ENCODE measurements at regions not wholly inside any gene's neighbourhood (a gene's known extent, or its start where the extent isn't known, plus 50 kb on each side); places are given as distances from the start of the nearest gene placed in this dataset.

DNA sequence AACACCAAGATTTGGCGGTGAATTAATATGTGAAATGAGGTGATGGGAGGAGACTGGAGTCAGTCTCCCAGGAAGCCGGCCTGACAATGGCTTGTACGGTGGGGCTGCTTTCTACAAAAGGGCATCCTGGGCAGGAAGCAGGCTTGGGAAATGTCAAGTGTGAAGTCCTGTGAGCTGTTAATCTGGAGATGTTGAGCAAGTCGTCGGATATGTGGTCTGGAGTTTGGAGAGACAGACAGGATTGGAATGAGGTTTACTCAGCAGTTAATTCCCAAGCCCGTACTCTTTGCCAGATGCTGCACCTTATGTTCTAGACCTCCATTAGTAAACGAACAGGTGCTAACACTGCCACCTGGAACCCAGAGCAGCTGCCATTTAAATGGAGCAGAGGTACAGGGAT lies 107.7 kb upstream of the FOXC1 start:
- no peak overlapping the region for H3K4me3 ChIP-seq
- no peaks in the 10 kb centered on the region for H3K27me3 ChIP-seq (replicated peaks; ENCODE audit: insufficient read depth)
- 78% methylated on average over 7 of the region's 7 CpGs for WGBS
- H3K4me1 ChIP-seq (replicated peaks): no peaks in the 10 kb centered on the region
- no peak for DNase-seq (ENCODE audit: low spot score)
- H3K36me3 ChIP-seq: no peaks in the 10 kb centered on the region
- no peak for TF ChIP-seq POLR2A (IDR thresholded peaks at IDR 0.05)
- TF ChIP-seq, protein P1, sequence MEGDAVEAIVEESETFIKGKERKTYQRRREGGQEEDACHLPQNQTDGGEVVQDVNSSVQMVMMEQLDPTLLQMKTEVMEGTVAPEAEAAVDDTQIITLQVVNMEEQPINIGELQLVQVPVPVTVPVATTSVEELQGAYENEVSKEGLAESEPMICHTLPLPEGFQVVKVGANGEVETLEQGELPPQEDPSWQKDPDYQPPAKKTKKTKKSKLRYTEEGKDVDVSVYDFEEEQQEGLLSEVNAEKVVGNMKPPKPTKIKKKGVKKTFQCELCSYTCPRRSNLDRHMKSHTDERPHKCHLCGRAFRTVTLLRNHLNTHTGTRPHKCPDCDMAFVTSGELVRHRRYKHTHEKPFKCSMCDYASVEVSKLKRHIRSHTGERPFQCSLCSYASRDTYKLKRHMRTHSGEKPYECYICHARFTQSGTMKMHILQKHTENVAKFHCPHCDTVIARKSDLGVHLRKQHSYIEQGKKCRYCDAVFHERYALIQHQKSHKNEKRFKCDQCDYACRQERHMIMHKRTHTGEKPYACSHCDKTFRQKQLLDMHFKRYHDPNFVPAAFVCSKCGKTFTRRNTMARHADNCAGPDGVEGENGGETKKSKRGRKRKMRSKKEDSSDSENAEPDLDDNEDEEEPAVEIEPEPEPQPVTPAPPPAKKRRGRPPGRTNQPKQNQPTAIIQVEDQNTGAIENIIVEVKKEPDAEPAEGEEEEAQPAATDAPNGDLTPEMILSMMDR (IDR thresholded peaks at IDR 0.05): no peak
- no peak for TF ChIP-seq POLR2AphosphoS5 (IDR thresholded peaks at IDR 0.05)
- no peaks in the 10 kb centered on the region for H3K9me3 ChIP-seq
- intact Hi-C loops (cut with DNase I): no loop called here
- no peak overlapping the region for H3K27ac ChIP-seq

DNA sequence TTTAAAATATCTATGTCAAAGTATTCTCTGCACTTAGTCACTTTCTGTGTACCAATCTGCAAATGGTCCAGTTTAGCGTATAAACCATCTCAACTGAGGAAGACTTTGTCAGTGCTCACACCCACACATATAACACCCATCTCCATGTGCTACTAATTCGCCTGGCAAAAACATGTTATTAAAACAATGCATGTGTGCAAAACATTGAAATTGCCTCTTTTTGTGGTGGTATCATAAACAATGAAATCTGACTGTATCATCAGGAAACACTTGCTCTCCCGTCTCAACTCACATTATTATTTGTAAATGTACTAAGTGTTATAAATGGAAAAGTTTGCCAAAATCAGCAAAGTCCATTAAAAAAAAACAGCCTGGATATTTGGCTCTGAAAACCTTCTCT lies 105.9 kb upstream of the FOXC1 start:
- Histone ChIP-seq H3K9me3 (no peaks in the 10 kb centered on the region), H3K27ac (no peak overlapping the region), H3K4me3 (no peak overlapping the region), H3K36me3 (no peaks in the 10 kb centered on the region), H3K4me1 (replicated peaks) (no peaks in the 10 kb centered on the region), H3K27me3 (replicated peaks; ENCODE audit: insufficient read depth) (no peaks in the 10 kb centered on the region)
- DNase-seq (ENCODE audit: low spot score): no peak
- 54% methylated on average over 3 of the region's 3 CpGs for WGBS
- intact Hi-C loops (cut with DNase I): no loop called here
- TF ChIP-seq POLR2A (IDR thresholded peaks at IDR 0.05) (no peak), POLR2AphosphoS5 (IDR thresholded peaks at IDR 0.05) (no peak)
- TF ChIP-seq, protein P1 (IDR thresholded peaks at IDR 0.05): no peak

DNA sequence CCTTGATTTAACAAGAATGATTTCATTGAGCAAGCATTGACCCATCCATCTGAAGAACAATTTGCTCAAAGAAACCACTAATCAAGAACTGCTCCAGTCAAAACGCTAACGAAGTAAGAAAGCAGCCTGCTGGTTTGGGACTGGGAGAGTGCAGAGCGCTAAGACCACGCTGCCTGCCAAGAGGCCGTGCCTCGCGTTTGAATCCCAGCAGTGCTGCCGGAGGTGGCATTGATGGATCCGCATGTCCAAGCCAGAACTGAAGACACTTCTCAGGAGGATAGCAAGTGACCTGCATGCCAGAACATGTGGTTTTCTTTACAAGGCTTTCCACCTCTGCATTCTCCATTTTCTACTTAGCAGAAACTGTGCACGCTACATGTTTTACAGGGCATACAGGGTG lies 105.2 kb upstream of the FOXC1 start:
- Histone ChIP-seq H3K27me3 (replicated peaks; ENCODE audit: insufficient read depth) (no peaks in the 10 kb centered on the region), H3K27ac (no peak overlapping the region), H3K36me3 (no peaks in the 10 kb centered on the region), H3K4me3 (no peak overlapping the region), H3K4me1 (replicated peaks) (no peaks in the 10 kb centered on the region), H3K9me3 (no peaks in the 10 kb centered on the region)
- DNase-seq (ENCODE audit: low spot score): no peak
- TF ChIP-seq, protein P1 (IDR thresholded peaks at IDR 0.05): no peak
- TF ChIP-seq POLR2A (IDR thresholded peaks at IDR 0.05) (no peak), POLR2AphosphoS5 (IDR thresholded peaks at IDR 0.05) (no peak)
- intact Hi-C loops (cut with DNase I): no loop called here
- 52% methylated on average over 10 of the region's 10 CpGs for WGBS

DNA sequence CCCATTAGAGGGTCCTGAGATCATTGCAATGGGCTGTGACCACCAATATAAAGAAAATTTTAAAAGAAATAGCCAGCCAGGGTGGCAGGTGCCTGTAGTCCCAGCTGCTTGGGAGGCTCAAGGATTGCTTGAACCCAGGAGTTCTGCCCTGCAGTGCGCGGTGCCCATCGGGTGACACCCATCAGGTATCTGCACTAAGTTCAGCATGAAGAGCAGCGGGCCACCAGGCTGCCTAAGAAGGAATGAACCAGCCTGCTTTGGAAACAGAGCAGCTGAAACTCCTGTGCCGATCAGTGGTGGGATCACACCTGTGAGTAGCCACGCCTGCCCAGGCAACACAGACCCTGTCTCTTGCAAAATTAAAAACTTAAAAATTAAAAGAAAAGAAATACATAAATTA lies 102.5 kb upstream of the FOXC1 start:
- intact Hi-C loops (cut with DNase I): no loop called here
- Histone ChIP-seq H3K9me3 (no peaks in the 10 kb centered on the region), H3K4me3 (no peak overlapping the region), H3K27ac (no peak overlapping the region), H3K4me1 (replicated peaks) (no peaks in the 10 kb centered on the region), H3K36me3 (no peaks in the 10 kb centered on the region), H3K27me3 (replicated peaks; ENCODE audit: insufficient read depth) (no peaks in the 10 kb centered on the region)
- no peak for DNase-seq (ENCODE audit: low spot score)
- 93% methylated on average over 6 of the region's 6 CpGs for WGBS
- no peak for TF ChIP-seq POLR2AphosphoS5 (IDR thresholded peaks at IDR 0.05)
- TF ChIP-seq, protein P1 (IDR thresholded peaks at IDR 0.05): no peak
- no peak for TF ChIP-seq POLR2A (IDR thresholded peaks at IDR 0.05)

DNA sequence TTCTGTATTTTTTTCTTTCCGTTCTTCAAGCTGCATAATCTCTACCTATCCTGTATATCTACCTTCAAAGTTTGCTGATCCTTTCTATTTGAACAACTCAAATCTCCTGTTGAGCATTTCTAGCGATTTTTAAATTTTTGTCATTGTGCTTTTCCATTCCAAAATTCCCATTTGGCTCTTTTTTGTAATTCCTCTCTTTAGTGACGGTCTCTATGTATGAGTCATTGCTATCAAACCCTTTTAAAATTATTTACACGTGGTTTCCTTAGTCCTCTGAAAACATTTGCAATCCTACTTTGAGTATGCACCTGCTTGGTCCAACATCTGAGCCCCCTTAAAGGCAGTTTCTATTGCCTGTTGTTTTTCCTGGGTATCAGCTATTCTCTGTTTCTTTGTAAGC lies 100.5 kb upstream of the FOXC1 start:
- Histone ChIP-seq H3K9me3 (no peaks in the 10 kb centered on the region), H3K36me3 (no peaks in the 10 kb centered on the region), H3K27ac (no peak overlapping the region), H3K27me3 (replicated peaks; ENCODE audit: insufficient read depth) (no peaks in the 10 kb centered on the region), H3K4me3 (no peak overlapping the region), H3K4me1 (replicated peaks) (no peaks in the 10 kb centered on the region)
- intact Hi-C loops (cut with DNase I): no loop called here
- TF ChIP-seq, protein P1 (IDR thresholded peaks at IDR 0.05): no peak
- TF ChIP-seq POLR2A (IDR thresholded peaks at IDR 0.05) (no peak), POLR2AphosphoS5 (IDR thresholded peaks at IDR 0.05) (no peak)
- 79% methylated on average over 4 of the region's 4 CpGs for WGBS
- no peak for DNase-seq (ENCODE audit: low spot score)
